LHCN-M2 (cell line): ENCODE measurements at regions not wholly inside any gene's neighbourhood (a gene's known extent, or its start where the extent isn't known, plus 50 kb on each side); places are given as distances from the start of the nearest gene placed in this dataset.

Source experiments
- DNase-seq: peaks from one replicate; pipeline ENCODE4 v3.0.0-alpha.2; 2012; ENCODE audit warnings: low read depth

- no peak for DNase-seq
Measured at GRCh38 chr2:39534095-39534711, 97.1 kb upstream of the MAP4K3 start.

GRCh38 chr2:39535636-39536185 is 98.6 kb upstream of the MAP4K3 start:
- DNase-seq = no peak

GRCh38 chr2:39537150-39537549 is 100.1 kb upstream of the MAP4K3 start:
- DNase-seq = no peak

- DNase-seq = peak; percentile 40
Measured at GRCh38 chr2:39538718-39539117, 101.6 kb upstream of the MAP4K3 start.

GRCh38 chr2:39540414-39540813 is 103.3 kb upstream of the MAP4K3 start:
- no peak for DNase-seq

GRCh38 chr2:39541011-39541930 is 104.2 kb upstream of the MAP4K3 start:
- no peak for DNase-seq

- DNase-seq = no peak
Measured at GRCh38 chr2:39542523-39542922, 105.4 kb upstream of the MAP4K3 start.

GRCh38 chr2:39545957-39546356 is 108.9 kb upstream of the MAP4K3 start:
- DNase-seq = no peak

- DNase-seq = no peak
Measured at GRCh38 chr2:39546409-39546808, 109.3 kb upstream of the MAP4K3 start.

- no peak for DNase-seq
Measured at GRCh38 chr2:39546937-39547336, 109.9 kb upstream of the MAP4K3 start.

GRCh38 chr2:39547811-39548719 is 111.0 kb upstream of the MAP4K3 start:
- no peak for DNase-seq

GRCh38 chr2:39549000-39549399 is 111.9 kb upstream of the MAP4K3 start:
- DNase-seq = no peak

GRCh38 chr2:39549718-39550464 is 112.8 kb upstream of the MAP4K3 start:
- no peak for DNase-seq

GRCh38 chr2:39550701-39551285 is 113.7 kb upstream of the MAP4K3 start:
- DNase-seq = no peak

- DNase-seq = no peak
Measured at GRCh38 chr2:39558906-39559305, 106.8 kb upstream of the TMEM178A start.

- DNase-seq = no peak
Measured at GRCh38 chr2:39563572-39563971, 102.1 kb upstream of the TMEM178A start.

- DNase-seq = no peak
Measured at GRCh38 chr2:39567507-39567906, 98.2 kb upstream of the TMEM178A start.

GRCh38 chr2:39568116-39568515 is 97.6 kb upstream of the TMEM178A start:
- no peak for DNase-seq

- DNase-seq = peak; percentile 98
Measured at GRCh38 chr2:39568561-39569006, 97.1 kb upstream of the TMEM178A start.

- no peak for DNase-seq
Measured at GRCh38 chr2:39570130-39570555, 95.6 kb upstream of the TMEM178A start.
